ENCODE measurements at regions not wholly inside any gene's neighbourhood (a gene's known extent, or its start where the extent isn't known, plus 50 kb on each side); places are given as distances from the start of the nearest gene placed in this dataset.

DNA sequence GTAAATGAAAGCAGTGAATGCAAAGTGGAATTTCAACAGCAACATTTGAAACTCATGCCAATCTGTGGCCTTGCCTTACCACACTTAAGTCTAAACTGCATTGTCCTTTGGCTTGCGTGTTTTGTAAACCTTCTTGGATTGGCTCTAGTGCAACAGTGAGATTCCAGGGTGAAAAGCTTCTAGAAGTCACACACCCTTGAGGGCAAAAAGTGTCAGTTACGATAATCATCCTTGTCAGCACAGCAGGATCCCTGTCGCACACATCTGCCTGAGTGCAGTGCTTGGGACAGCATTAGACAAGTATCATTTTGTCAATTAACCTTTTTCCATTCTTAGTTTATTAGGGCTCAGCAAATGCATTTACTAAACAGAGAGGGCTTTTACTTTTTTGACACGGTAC is 243.4 kb upstream of the PTBP2 start (continued):
- TF ChIP-seq PBX3 (CRISPR knock-in tag; IDR thresholded peaks at IDR 0.05) (no peak), ZNF184 (tag by site-specific recombination; IDR thresholded peaks at IDR 0.05) (no peak), PRDM6 (tag by site-specific recombination; IDR thresholded peaks at IDR 0.05) (no peak), ZNF600 (tag by site-specific recombination; IDR thresholded peaks at IDR 0.05) (no peak), SALL2 (tag by site-specific recombination; IDR thresholded peaks at IDR 0.05; ENCODE audit: borderline replicate concordance) (no peak)
- TF ChIP-seq, protein P1, sequence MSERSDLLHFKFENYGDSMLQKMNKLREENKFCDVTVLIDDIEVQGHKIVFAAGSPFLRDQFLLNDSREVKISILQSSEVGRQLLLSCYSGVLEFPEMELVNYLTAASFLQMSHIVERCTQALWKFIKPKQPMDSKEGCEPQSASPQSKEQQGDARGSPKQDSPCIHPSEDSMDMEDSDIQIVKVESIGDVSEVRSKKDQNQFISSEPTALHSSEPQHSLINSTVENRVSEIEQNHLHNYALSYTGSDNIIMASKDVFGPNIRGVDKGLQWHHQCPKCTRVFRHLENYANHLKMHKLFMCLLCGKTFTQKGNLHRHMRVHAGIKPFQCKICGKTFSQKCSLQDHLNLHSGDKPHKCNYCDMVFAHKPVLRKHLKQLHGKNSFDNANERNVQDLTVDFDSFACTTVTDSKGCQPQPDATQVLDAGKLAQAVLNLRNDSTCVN (tag by site-specific recombination; optimal IDR thresholded peaks at IDR 0.05), result no peak
- TF ChIP-seq, protein P2, sequence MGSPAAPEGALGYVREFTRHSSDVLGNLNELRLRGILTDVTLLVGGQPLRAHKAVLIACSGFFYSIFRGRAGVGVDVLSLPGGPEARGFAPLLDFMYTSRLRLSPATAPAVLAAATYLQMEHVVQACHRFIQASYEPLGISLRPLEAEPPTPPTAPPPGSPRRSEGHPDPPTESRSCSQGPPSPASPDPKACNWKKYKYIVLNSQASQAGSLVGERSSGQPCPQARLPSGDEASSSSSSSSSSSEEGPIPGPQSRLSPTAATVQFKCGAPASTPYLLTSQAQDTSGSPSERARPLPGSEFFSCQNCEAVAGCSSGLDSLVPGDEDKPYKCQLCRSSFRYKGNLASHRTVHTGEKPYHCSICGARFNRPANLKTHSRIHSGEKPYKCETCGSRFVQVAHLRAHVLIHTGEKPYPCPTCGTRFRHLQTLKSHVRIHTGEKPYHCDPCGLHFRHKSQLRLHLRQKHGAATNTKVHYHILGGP (tag by site-specific recombination; IDR thresholded peaks at IDR 0.05), result no peak

- TF ChIP-seq MZF1 (tag by site-specific recombination; IDR thresholded peaks at IDR 0.05; ENCODE audit: borderline replicate concordance) (no peak), KLF9 (tag by site-specific recombination; IDR thresholded peaks at IDR 0.05; ENCODE audit: low read depth) (no peak), ZBTB20 (tag by site-specific recombination; IDR thresholded peaks at IDR 0.05) (no peak), IKZF3 (tag by site-specific recombination; IDR thresholded peaks at IDR 0.05) (no peak), PRDM4 (tag by site-specific recombination; IDR thresholded peaks at IDR 0.05) (no peak), OVOL3 (tag by site-specific recombination; IDR thresholded peaks at IDR 0.05) (no peak), ZNF48 (tag by site-specific recombination; IDR thresholded peaks at IDR 0.05) (no peak), ZNF596 (tag by site-specific recombination; IDR thresholded peaks at IDR 0.05) (no peak), ZNF223 (tag by site-specific recombination; IDR thresholded peaks at IDR 0.05) (no peak), ZNF426 (tag by site-specific recombination; IDR thresholded peaks at IDR 0.05) (no peak), ZNF24 (tag by site-specific recombination; IDR thresholded peaks at IDR 0.05) (no peak), ZNF830 (tag by site-specific recombination; IDR thresholded peaks at IDR 0.05; ENCODE audit: low read depth) (no peak), ZFHX2 (tag by site-specific recombination; conservative IDR thresholded peaks at IDR 0.05) (no peak), ZNF785 (tag by site-specific recombination; IDR thresholded peaks at IDR 0.05) (no peak), ZNF311 (tag by site-specific recombination; IDR thresholded peaks at IDR 0.05; ENCODE audit: borderline replicate concordance) (no peak), BCL11A (tag by site-specific recombination; IDR thresholded peaks at IDR 0.05; ENCODE audit: low read depth) (no peak), PBX3 (CRISPR knock-in tag; IDR thresholded peaks at IDR 0.05) (no peak), ZNF350 (tag by site-specific recombination; IDR thresholded peaks at IDR 0.05) (no peak), ZNF660 (tag by site-specific recombination; IDR thresholded peaks at IDR 0.05) (no peak)
- TF ChIP-seq, protein P3, sequence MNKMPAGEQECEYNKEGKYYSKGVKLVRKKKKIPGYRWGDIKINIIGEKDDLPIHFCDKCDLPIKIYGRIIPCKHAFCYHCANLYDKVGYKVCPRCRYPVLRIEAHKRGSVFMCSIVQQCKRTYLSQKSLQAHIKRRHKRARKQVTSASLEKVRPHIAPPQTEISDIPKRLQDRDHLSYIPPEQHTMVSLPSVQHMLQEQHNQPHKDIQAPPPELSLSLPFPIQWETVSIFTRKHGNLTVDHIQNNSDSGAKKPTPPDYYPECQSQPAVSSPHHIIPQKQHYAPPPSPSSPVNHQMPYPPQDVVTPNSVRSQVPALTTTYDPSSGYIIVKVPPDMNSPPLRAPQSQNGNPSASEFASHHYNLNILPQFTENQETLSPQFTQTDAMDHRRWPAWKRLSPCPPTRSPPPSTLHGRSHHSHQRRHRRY (tag by site-specific recombination; IDR thresholded peaks at IDR 0.05), result no peak
- no peaks in the 10 kb centered on the region for H3K9me3 ChIP-seq (ENCODE audit: control insufficient read depth, insufficient read depth, low read depth, low read length)
- H3K4me1 ChIP-seq (ENCODE audit: control insufficient read depth, insufficient read depth, low read length), result no peaks in the 10 kb centered on the region
- no peak overlapping the region for H3K27ac ChIP-seq (ENCODE audit: extremely low read depth, low read depth, low read length)
- H3K4me3 ChIP-seq (ENCODE audit: low read depth, low read length), result no peak overlapping the region
- ChIA-PET CTCF (no interaction called here), POLR2A (no interaction called here)
- no peaks in the 10 kb centered on the region for H3K36me3 ChIP-seq (ENCODE audit: control insufficient read depth in 2 of 2, insufficient read depth in 1 of 2, low read length in 2 of 2)
Observed at GRCh38 chr1:96481409-96481808, 240.2 kb upstream of the PTBP2 start.

Data from HEK293 (cell line).